ENCODE measurements at regions not wholly inside any gene's neighbourhood (a gene's known extent, or its start where the extent isn't known, plus 50 kb on each side); places are given as distances from the start of the nearest gene placed in this dataset.

- Histone ChIP-seq H2BK20ac (ENCODE audit: low read length) (no peak overlapping the region), H3K4me2 (ENCODE audit: insufficient read depth in 1 of 2, low read depth in 2 of 2, low read length in 2 of 2) (no peak overlapping the region), H4K5ac (ENCODE audit: insufficient read length, low read depth, low read length) (no peak overlapping the region), H4K20me1 (replicated peaks in 1 of 2; ENCODE audit: control insufficient read depth in 1 of 2, insufficient read depth in 2 of 2, low read length in 2 of 2) (no peaks in the 10 kb centered on the region), H2BK15ac (ENCODE audit: low read length) (no peak overlapping the region), H2AFZ (ENCODE audit: low read length) (no peak overlapping the region), H3K79me1 (ENCODE audit: low read depth, low read length) (no peaks in the 10 kb centered on the region), H3K14ac (ENCODE audit: insufficient read length) (no peak overlapping the region), H2BK12ac (ENCODE audit: low read depth, low read length) (no peak overlapping the region), H3K9me3 (ENCODE audit: insufficient read depth in 2 of 2, low read depth in 1 of 2, low read length in 1 of 2) (no peaks in the 10 kb centered on the region), H3K9ac (replicated peaks in 1 of 4; ENCODE audit: extremely low read depth in 1 of 4, low read depth in 3 of 4, low read length in 3 of 4) (no peak overlapping the region), H3K4me1 (replicated peaks in 1 of 4; ENCODE audit: control insufficient read depth in 3 of 4, insufficient read depth in 4 of 4, low read length in 3 of 4) (no peaks in the 10 kb centered on the region), H2BK5ac (ENCODE audit: low read depth, low read length) (no peak overlapping the region), H3K36me3 (ENCODE audit: control insufficient read depth in 2 of 4, insufficient read depth in 4 of 4, low read length in 3 of 4) (no peaks in the 10 kb centered on the region), H3K18ac (ENCODE audit: extremely low read depth, low read length) (no peak overlapping the region), H3K79me2 (ENCODE audit: control insufficient read depth in 1 of 2, insufficient read depth in 2 of 2, low read length in 2 of 2) (no peaks in the 10 kb centered on the region), H3K4ac (replicated peaks; ENCODE audit: insufficient read length, low read depth, low read length) (no peak overlapping the region), H2BK120ac (replicated peaks; ENCODE audit: low read depth, low read length) (no peak overlapping the region), H4K8ac (ENCODE audit: extremely low read depth, insufficient read depth, low read length) (no peak overlapping the region), H3K27me3 (replicated peaks in 1 of 4; ENCODE audit: control insufficient read depth in 3 of 4, extremely low read depth in 1 of 4, insufficient read depth in 3 of 4, low read length in 3 of 4) (no peaks in the 10 kb centered on the region), H3K27ac (ENCODE audit: low read depth, low read length) (no peak overlapping the region), H3K4me3 (ENCODE audit: extremely low read depth in 1 of 4, insufficient read depth in 2 of 4, low read depth in 3 of 4, low read length in 4 of 4) (no peak overlapping the region), H3K56ac (replicated peaks; ENCODE audit: insufficient read length, low read depth, low read length) (no peak overlapping the region), H3K23me2 (ENCODE audit: low read depth, low read length) (no peaks in the 10 kb centered on the region), H4K91ac (replicated peaks; ENCODE audit: insufficient read length, low read length) (no peak overlapping the region), H3K23ac (ENCODE audit: insufficient read length) (no peak overlapping the region), H2AK5ac (ENCODE audit: low read depth, low read length) (no peak overlapping the region)
- ChIA-PET CTCF (ENCODE audit: partially characterized antibody) (interaction anchor here (0.6 to 1.0 kb wide), 2 partner anchors 8 to 282 kb away, joined by 3 read pairs; no protein-coding TSS in a partner anchor), POLR2A (ENCODE audit: partially characterized antibody) (no interaction called here)
- no peak for FAIRE-seq
- DNase-seq (ENCODE audit: low read depth in 1 of 2, low spot score in 2 of 2) = no peak
- WGBS, 2 experiments (ENCODE audit: extremely low coverage in 1 of 2, insufficient coverage in 1 of 2, insufficient read length in 1 of 2, insufficient replicate concordance in 2 of 2, low coverage in 1 of 2, low lambda C conversion rate in 2 of 2, missing lambda C conversion rate in 1 of 2) = 95% methylated on average over 2 of the region's 2 CpGs; no CpG with 5 or more reads in 1 of the 2 experiments
- TF ChIP-seq BCL11A (IDR thresholded peaks at IDR 0.05; ENCODE audit: low read depth in 2 of 2, low read length in 2 of 2) (no peak), ATF3 (IDR thresholded peaks at IDR 0.05; ENCODE audit: insufficient read depth, low read depth, low read length) (no peak), CHD2 (IDR thresholded peaks at IDR 0.05; ENCODE audit: low read length) (no peak), ZNF274 (IDR thresholded peaks at IDR 0.05; ENCODE audit: borderline replicate concordance, extremely low read depth, low read length) (no peak)
Observed at GRCh38 chr4:143819029-143819428, 86.3 kb downstream of the GYPE start.

Measured in H1 (cell line).